K562 (cell line): ENCODE measurements at regions not wholly inside any gene's neighbourhood (a gene's known extent, or its start where the extent isn't known, plus 50 kb on each side); places are given as distances from the start of the nearest gene placed in this dataset.

Source experiments
- E2F6 ChIP-seq, 2 experiments: IDR thresholded peaks; 2 replicates each; pipeline ENCODE4 v1.6.1; 2011; ENCODE audit warnings: borderline replicate concordance in 1 of 2, control low read depth in 1 of 2, low read depth in 1 of 2, low read length in 1 of 2, mild to moderate bottlenecking in 1 of 2, mixed read lengths in 1 of 2, moderate library complexity in 1 of 2; ENCODE audit not compliant: insufficient read depth in 1 of 2, insufficient read length in 1 of 2, poor library complexity in 1 of 2, severe bottlenecking in 1 of 2; ENCODE audit errors: extremely low read depth in 1 of 2
- ESRRA ChIP-seq: fragments of 450-650 bp; IDR thresholded peaks from 2 replicates; pipeline ENCODE4 v1.6.1; 2014; ENCODE audit warnings: low read depth, mild to moderate bottlenecking, moderate library complexity, borderline replicate concordance
- GTF3C2 ChIP-seq: IDR thresholded peaks from 3 replicates; pipeline ENCODE4 v1.6.1; 2011; ENCODE audit warnings: borderline replicate concordance, mild to moderate bottlenecking, moderate library complexity; ENCODE audit not compliant: insufficient read length; ENCODE audit errors: extremely low read depth
- MTA2 ChIP-seq: fragments of 450-650 bp; IDR thresholded peaks from 2 replicates; pipeline ENCODE4 v1.6.1; 2016; ENCODE audit warnings: low read depth
- NR4A1 ChIP-seq, 2 experiments: fragments of 250-450 bp in 1 of 2; fragments of 450-650 bp in 1 of 2; sonication (Bioruptor Pico) in 1 of 2; IDR thresholded peaks; 2 replicates each; pipeline versions ENCODE4 v1.4.0 to v1.6.1; 2016 to 2020; ENCODE audit warnings: mild to moderate bottlenecking in 2 of 2, missing compliant biosample characterization in 1 of 2, missing genetic modification characterization in 1 of 2, moderate library complexity in 1 of 2
- RAD51 ChIP-seq: fragments of 450-650 bp; IDR thresholded peaks from 2 replicates; pipeline ENCODE4 v1.7.1; 2016; ENCODE audit warnings: low read depth, mild to moderate bottlenecking, borderline replicate concordance
- REST ChIP-seq, 2 experiments: fragments of 450-650 bp; formaldehyde crosslinking in 1 of 2; IDR thresholded peaks; 2 replicates each; pipeline versions ENCODE4 v1.4.0 to v1.6.1; 2014 to 2020; ENCODE audit warnings: mild to moderate bottlenecking in 2 of 2, borderline replicate concordance in 1 of 2, low read depth in 1 of 2
- SMAD2 ChIP-seq: fragments of 150-350 bp; IDR thresholded peaks from 2 replicates; pipeline ENCODE4 v1.6.1; 2014; ENCODE audit warnings: low read depth, mild to moderate bottlenecking, low read length
- USF1 ChIP-seq: sonication (generic); formaldehyde crosslinking; IDR thresholded peaks from 2 replicates; pipeline ENCODE4 v1.9.0; 2022; ENCODE audit warnings: mild to moderate bottlenecking, missing genetic modification reagents
- YY1 ChIP-seq, 3 experiments: IDR thresholded peaks; 2 replicates each; pipeline ENCODE4 v1.6.1; 2011; ENCODE audit warnings: low read length in 2 of 3, mild to moderate bottlenecking in 2 of 3, moderate library complexity in 2 of 3, borderline replicate concordance in 1 of 3, control low read depth in 1 of 3, low read depth in 1 of 3; ENCODE audit not compliant: insufficient read depth in 3 of 3, insufficient replicate concordance in 2 of 3, control insufficient read depth in 1 of 3, insufficient read length in 1 of 3; ENCODE audit errors: extremely low read depth in 1 of 3
- ZFX ChIP-seq: sonication (generic); formaldehyde crosslinking; IDR thresholded peaks from 2 replicates; pipeline ENCODE4 v1.8.0; 2022; ENCODE audit warnings: mild to moderate bottlenecking, missing genetic modification reagents, moderate library complexity

GRCh38 chr9:129437626-129438323, 183.1 kb downstream of the C9orf50 start (continued):
- peak; percentile 19; the same call in 1 of the 2 replicates for TF ChIP-seq REST (IDR thresholded peaks at IDR 0.05; ENCODE audit: borderline replicate concordance)
- no peak for TF ChIP-seq REST (CRISPR knock-in tag; IDR thresholded peaks at IDR 0.05; ENCODE audit: low read depth)
- no peak for TF ChIP-seq NR4A1 (CRISPR knock-in tag; IDR thresholded peaks at IDR 0.05)
- TF ChIP-seq NR4A1 (tag; IDR thresholded peaks at IDR 0.05) = no peak
- no peak for TF ChIP-seq SMAD2
- TF ChIP-seq RAD51 = peak; percentile 11; the same call in 1 of the 2 replicates
- TF ChIP-seq YY1 (IDR thresholded peaks at IDR 0.05; ENCODE audit: borderline replicate concordance in 1 of 3, control insufficient read depth in 1 of 3, extremely low read depth in 1 of 3, insufficient read depth in 3 of 3, insufficient read length in 1 of 3, insufficient replicate concordance in 2 of 3, low read depth in 1 of 3, low read length in 2 of 3) = peak in 1 of 3 experiments; percentile 17
- TF ChIP-seq MTA2 = no peak
- peak; percentile 40; the same call in 1 of the 2 replicates for TF ChIP-seq ESRRA
- peak; percentile 48; the same call in 1 of the 2 replicates for TF ChIP-seq ZFX (CRISPR knock-in tag)
- peak in 1 of 2 experiments; percentile 12 for TF ChIP-seq E2F6 (IDR thresholded peaks at IDR 0.05; ENCODE audit: borderline replicate concordance in 1 of 2, extremely low read depth in 1 of 2, insufficient read depth in 1 of 2, insufficient read length in 1 of 2, low read depth in 1 of 2, low read length in 1 of 2, poor library complexity in 1 of 2, severe bottlenecking in 1 of 2)
- peak; percentile 55 for TF ChIP-seq USF1
- no peak for TF ChIP-seq GTF3C2
